GM23248 (cell line): ENCODE measurements at regions not wholly inside any gene's neighbourhood (a gene's known extent, or its start where the extent isn't known, plus 50 kb on each side); places are given as distances from the start of the nearest gene placed in this dataset.

Experiments used
- DNase-seq: peaks from one replicate; pipeline ENCODE4 v3.0.0-alpha.2; 2015
- H2AFZ ChIP-seq: fragments of 200-600 bp; sonication (generic); 2 replicates; pipeline ENCODE4 v1.6.1; 2016; ENCODE audit warnings: antibody characterized with exemption
- H3F3A ChIP-seq: fragments of 200-600 bp; sonication (generic); 2 replicates; pipeline ENCODE4 v1.6.1; 2016; ENCODE audit warnings: mild to moderate bottlenecking, antibody characterized with exemption, mixed run types; ENCODE audit not compliant: insufficient read depth
- H3K27ac ChIP-seq: fragments of 200-600 bp; sonication (generic); 2 replicates; pipeline ENCODE4 v1.5.1; 2016; ENCODE audit warnings: mild to moderate bottlenecking
- H3K27me3 ChIP-seq: fragments of 200-600 bp; sonication (generic); replicated peaks from 2 replicates; pipeline ENCODE4 v1.6.1; 2016; ENCODE audit warnings: mild to moderate bottlenecking; ENCODE audit not compliant: insufficient read depth
- H3K36me3 ChIP-seq: fragments of 200-600 bp; sonication (generic); 2 replicates; pipeline ENCODE4 v1.6.1; 2016; ENCODE audit warnings: low read depth, mild to moderate bottlenecking
- H3K4me1 ChIP-seq: fragments of 200-600 bp; sonication (generic); 2 replicates; pipeline ENCODE4 v1.6.1; 2016; ENCODE audit warnings: mild to moderate bottlenecking; ENCODE audit not compliant: insufficient read depth
- H3K4me2 ChIP-seq: fragments of 200-600 bp; sonication (generic); one replicate; pipeline ENCODE4 v1.6.1; 2016; ENCODE audit warnings: mild to moderate bottlenecking; ENCODE audit not compliant: unreplicated experiment
- H3K4me3 ChIP-seq: fragments of 200-600 bp; sonication (generic); 2 replicates; pipeline ENCODE4 v1.5.1; 2016; ENCODE audit warnings: mild to moderate bottlenecking
- H3K79me2 ChIP-seq: fragments of 200-600 bp; sonication (generic); 2 replicates; pipeline ENCODE4 v1.6.1; 2016; ENCODE audit warnings: mild to moderate bottlenecking; ENCODE audit not compliant: insufficient read depth
- H3K9ac ChIP-seq: fragments of 200-600 bp; sonication (generic); 2 replicates; pipeline ENCODE4 v1.6.1; 2016; ENCODE audit warnings: mild to moderate bottlenecking
- H3K9me2 ChIP-seq: fragments of 200-600 bp; sonication (generic); 2 replicates; pipeline ENCODE4 v1.6.1; 2016; ENCODE audit warnings: mixed run types, mild to moderate bottlenecking, moderate library complexity; ENCODE audit not compliant: insufficient read depth
- H3K9me3 ChIP-seq: fragments of 200-600 bp; sonication (generic); one replicate; pipeline ENCODE4 v1.6.1; 2017; ENCODE audit warnings: low read depth
- H4K20me1 ChIP-seq: fragments of 200-600 bp; sonication (generic); 2 replicates; pipeline ENCODE4 v1.6.0; 2016; ENCODE audit not compliant: insufficient read depth
- EZH2 ChIP-seq: fragments of 200-600 bp; sonication (generic); IDR thresholded peaks from 2 replicates; pipeline ENCODE4 v1.6.1; 2018; ENCODE audit warnings: antibody characterized with exemption, mild to moderate bottlenecking; ENCODE audit not compliant: insufficient read depth, poor library complexity, severe bottlenecking
- EZH2phosphoT487 ChIP-seq: fragments of 200-600 bp; sonication (generic); IDR thresholded peaks from 2 replicates; pipeline ENCODE4 v1.6.1; 2018; ENCODE audit warnings: antibody characterized with exemption, moderate library complexity, mild to moderate bottlenecking, low read depth; ENCODE audit not compliant: insufficient read depth
- WGBS, 2 experiments: methylation state at CpG; one replicate each; pipeline ENCODE4 v1.1.6; 2015 to 2017; ENCODE audit warnings: low lambda C conversion rate in 2 of 2, low coverage in 1 of 2; ENCODE audit errors: missing lambda C conversion rate in 2 of 2; 5-methylcytosine and 5-hydroxymethylcytosine counted together
- in situ Hi-C: fragments of 300-500 bp; cut with MboI; formaldehyde crosslinking; loops from 2 replicates; pipeline ENCODE4 v1.15.0; 2020

DNA sequence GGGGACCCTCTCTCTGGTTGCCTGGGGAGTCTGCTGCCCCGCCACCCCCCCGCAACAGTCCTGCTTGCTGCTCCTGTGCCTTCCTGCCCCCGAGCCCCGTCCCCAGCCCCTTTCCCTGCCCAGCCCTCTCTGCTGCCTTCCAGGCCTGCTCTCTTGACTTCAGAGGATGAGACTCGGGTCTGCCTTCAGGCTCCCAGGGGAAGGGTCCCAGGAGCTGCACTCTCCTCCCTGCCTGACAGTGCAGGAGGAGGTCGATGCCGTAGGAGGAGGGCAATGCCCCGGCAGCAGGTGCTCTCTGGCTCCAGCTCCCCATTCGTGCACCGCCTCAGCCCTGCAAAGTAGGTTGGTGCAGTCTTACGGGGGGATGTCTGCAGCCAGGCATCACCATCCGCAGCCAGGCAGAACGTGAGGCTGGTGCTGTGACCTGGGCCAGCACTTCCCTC lies 185.1 kb upstream of the C14orf180 start:
- no peak overlapping the region for H2AFZ ChIP-seq
- H3K9me3 ChIP-seq = no peaks in the 10 kb centered on the region
- H3K4me2 ChIP-seq = no peak overlapping the region
- WGBS, 2 experiments = 14 to 16% methylated on average over 9 to 12 of the region's 13 CpGs
- in situ Hi-C loops = no loop called here
- H3K36me3 ChIP-seq = no peaks in the 10 kb centered on the region
- H3F3A ChIP-seq = no peaks in the 10 kb centered on the region
- no peaks in the 10 kb centered on the region for H3K4me1 ChIP-seq
- H4K20me1 ChIP-seq = no peaks in the 10 kb centered on the region
- no peak for TF ChIP-seq EZH2phosphoT487
- H3K4me3 ChIP-seq = no peak overlapping the region
- DNase-seq = no peak
- no peak overlapping the region for H3K9ac ChIP-seq
- no peak overlapping the region for H3K27ac ChIP-seq
- no peaks in the 10 kb centered on the region for H3K79me2 ChIP-seq
- H3K27me3 ChIP-seq = no peaks in the 10 kb centered on the region
- H3K9me2 ChIP-seq = no peaks in the 10 kb centered on the region

DNA sequence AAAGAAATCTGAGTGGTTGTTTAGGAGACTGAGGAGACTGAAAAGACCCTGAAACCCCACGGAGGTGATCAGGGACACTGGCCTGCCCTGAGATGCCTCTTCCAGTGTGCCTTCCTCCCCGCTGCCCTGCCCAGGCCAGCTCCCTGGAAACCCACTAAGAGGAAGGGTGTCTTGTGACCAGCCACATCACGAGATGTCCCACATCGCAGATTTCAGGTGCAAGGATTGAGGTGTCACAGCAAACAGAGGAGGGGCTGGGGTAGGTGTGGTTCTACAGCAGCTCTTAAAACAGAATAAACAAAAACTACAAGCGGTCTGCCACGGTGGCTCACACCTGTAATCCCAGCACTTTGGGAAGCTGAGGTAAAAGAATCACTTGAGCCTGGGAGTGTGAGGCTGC lies 184.3 kb upstream of the C14orf180 start:
- Histone ChIP-seq H3K36me3 (no peaks in the 10 kb centered on the region), H2AFZ (no peak overlapping the region), H3K9me2 (no peaks in the 10 kb centered on the region), H3K27ac (no peak overlapping the region), H3K9me3 (no peaks in the 10 kb centered on the region), H3K4me2 (no peak overlapping the region), H3K4me1 (no peaks in the 10 kb centered on the region), H4K20me1 (no peaks in the 10 kb centered on the region), H3K27me3 (no peaks in the 10 kb centered on the region), H3F3A (no peaks in the 10 kb centered on the region), H3K9ac (no peak overlapping the region), H3K4me3 (no peak overlapping the region), H3K79me2 (no peaks in the 10 kb centered on the region)
- TF ChIP-seq EZH2phosphoT487 (no peak), EZH2 (no peak)
- WGBS, 2 experiments = 17 to 28% methylated on average over 6 of the region's 6 CpGs
- in situ Hi-C loops = no loop called here
- DNase-seq = no peak

DNA sequence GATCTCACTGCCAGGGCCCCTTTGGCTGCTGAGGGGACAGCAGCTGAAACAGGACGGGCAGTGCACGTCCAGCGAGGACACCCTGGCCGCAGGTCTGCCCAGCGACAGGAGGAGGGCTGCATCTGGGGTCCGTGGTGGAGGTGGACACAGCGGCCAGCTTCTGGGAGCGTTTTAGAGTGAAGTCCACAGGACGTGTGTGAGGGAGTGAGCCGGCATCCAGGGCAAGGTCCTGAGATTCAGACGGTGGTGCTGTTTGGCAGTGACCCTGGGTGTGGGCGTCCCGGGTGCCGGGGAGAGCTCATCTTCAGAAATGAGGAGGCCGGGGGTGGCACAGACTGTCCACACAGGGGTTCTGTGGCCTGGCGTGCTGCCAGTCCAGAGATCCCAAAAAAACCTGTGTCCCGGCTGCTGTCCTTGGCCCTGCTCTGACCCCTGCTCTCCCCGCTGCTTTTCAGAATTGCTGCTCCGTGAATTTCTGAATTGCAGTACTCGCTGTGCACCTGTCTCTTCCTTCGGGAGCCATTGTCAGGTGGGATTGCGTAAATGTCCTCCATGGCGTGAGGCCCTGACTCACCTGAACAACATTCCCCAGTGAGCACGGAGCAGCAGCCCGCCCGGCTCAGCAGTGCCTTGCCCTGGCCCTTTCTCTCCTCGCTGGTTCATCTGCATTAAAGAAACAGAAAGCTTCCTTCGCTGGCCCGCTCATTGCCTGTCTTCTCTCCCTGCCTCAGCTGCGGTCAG lies 183.5 kb upstream of the C14orf180 start:
- no peaks in the 10 kb centered on the region for H3K4me1 ChIP-seq
- no peak overlapping the region for H3K27ac ChIP-seq
- H3K4me2 ChIP-seq = no peak overlapping the region
- no peaks in the 10 kb centered on the region for H3F3A ChIP-seq
- no peak overlapping the region for H3K9ac ChIP-seq
- H4K20me1 ChIP-seq = no peaks in the 10 kb centered on the region
- TF ChIP-seq EZH2phosphoT487 (no peak), EZH2 (no peak)
- no peaks in the 10 kb centered on the region for H3K36me3 ChIP-seq
- in situ Hi-C loops = no loop called here
- H3K79me2 ChIP-seq = no peaks in the 10 kb centered on the region
- no peak for DNase-seq
- H3K9me3 ChIP-seq = no peaks in the 10 kb centered on the region
- no peak overlapping the region for H2AFZ ChIP-seq
- H3K27me3 ChIP-seq = no peaks in the 10 kb centered on the region
- no peaks in the 10 kb centered on the region for H3K9me2 ChIP-seq
- H3K4me3 ChIP-seq = no peak overlapping the region
- 41 to 48% methylated on average over 28 to 30 of the region's 30 CpGs for WGBS, 2 experiments

DNA sequence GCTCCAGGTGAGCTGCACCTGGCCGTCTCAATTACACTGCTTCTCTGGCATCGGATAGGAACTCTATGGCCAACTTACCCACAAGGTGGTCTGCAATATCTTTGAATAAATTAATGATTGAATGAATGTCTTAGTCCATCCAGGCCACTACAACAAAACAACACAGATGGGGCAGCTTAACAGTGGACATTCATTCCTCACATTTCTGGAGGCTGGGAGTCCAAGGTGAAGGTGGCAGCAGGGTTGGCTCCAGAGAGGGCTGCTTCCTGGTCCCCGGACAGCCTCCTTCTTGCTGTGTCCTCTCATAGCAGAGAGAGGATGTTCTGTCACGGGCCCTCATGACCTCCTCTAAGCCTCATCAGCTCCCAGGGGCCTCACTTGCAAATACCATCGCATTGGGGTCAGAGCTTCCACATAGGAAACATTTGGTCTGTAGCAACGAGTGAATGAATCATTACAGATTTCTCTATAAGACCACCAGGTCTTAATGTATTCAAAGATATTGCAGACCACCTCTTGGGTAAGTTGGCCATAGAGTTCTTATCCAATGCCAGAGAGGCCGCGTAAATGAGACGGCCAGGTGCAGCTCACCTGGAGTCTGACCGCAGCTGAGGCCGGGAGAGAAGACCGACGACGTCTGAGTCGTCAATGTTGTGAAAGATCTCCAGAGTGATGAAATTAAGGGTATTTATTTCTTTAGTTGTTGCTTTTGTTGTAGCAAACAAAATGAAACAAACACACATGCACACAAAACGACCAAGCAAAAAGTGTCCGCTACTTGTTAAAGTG lies 182.7 kb upstream of the C14orf180 start:
- no peak for DNase-seq
- Histone ChIP-seq H3F3A (no peaks in the 10 kb centered on the region), H3K4me3 (no peak overlapping the region), H3K36me3 (no peaks in the 10 kb centered on the region), H3K27ac (no peak overlapping the region), H3K4me2 (no peak overlapping the region), H2AFZ (no peak overlapping the region), H3K4me1 (no peaks in the 10 kb centered on the region), H3K27me3 (no peaks in the 10 kb centered on the region), H3K9ac (no peak overlapping the region), H3K9me2 (no peaks in the 10 kb centered on the region), H3K79me2 (no peaks in the 10 kb centered on the region), H3K9me3 (no peaks in the 10 kb centered on the region), H4K20me1 (no peaks in the 10 kb centered on the region)
- in situ Hi-C loops = no loop called here
- WGBS, 2 experiments = 62 to 64% methylated on average over 17 of the region's 17 CpGs
- no peak for TF ChIP-seq EZH2
- no peak for TF ChIP-seq EZH2phosphoT487
